ENCODE measurements at regions not wholly inside any gene's neighbourhood (a gene's known extent, or its start where the extent isn't known, plus 50 kb on each side); places are given as distances from the start of the nearest gene placed in this dataset.

GRCh38 chr3:168579010-168579409 lies 483.3 kb upstream of the GOLIM4 start:
- TF ChIP-seq CTCF (IDR thresholded peaks at IDR 0.05), result no peak
- TF ChIP-seq FOXP1 (CRISPR knock-in tag; IDR thresholded peaks at IDR 0.05; ENCODE audit: borderline replicate concordance), result no peak
- TF ChIP-seq TCF7 (CRISPR knock-in tag; IDR thresholded peaks at IDR 0.05; ENCODE audit: low read depth), result no peak
- no peak for TF ChIP-seq SMAD4 (CRISPR knock-in tag; IDR thresholded peaks at IDR 0.05)
- TF ChIP-seq MAX (CRISPR knock-in tag; IDR thresholded peaks at IDR 0.05), result no peak
- no peak for TF ChIP-seq ESRRA (CRISPR knock-in tag; IDR thresholded peaks at IDR 0.05; ENCODE audit: borderline replicate concordance)
- TF ChIP-seq PRDM15 (CRISPR knock-in tag; IDR thresholded peaks at IDR 0.05), result no peak
- no peak for TF ChIP-seq ETV6 (CRISPR knock-in tag; IDR thresholded peaks at IDR 0.05)
